CD4-positive, alpha-beta T cell (primary cell): ENCODE measurements at regions not wholly inside any gene's neighbourhood (a gene's known extent, or its start where the extent isn't known, plus 50 kb on each side); places are given as distances from the start of the nearest gene placed in this dataset.

Source experiments
- ATAC-seq: fragments of 200-7000 bp; cut with Tn5 transposase; one replicate; pipeline ENCODE4 v1.10.0; 2022; ENCODE audit warnings: mild to moderate bottlenecking; ENCODE audit not compliant: poor library complexity
- CTCF ChIA-PET: fragments of 350-600 bp; sonication (Branson Sonifier 250); formaldehyde crosslinking; loops from one replicate; lab custom pipeline; 2021; ENCODE audit warnings: antibody characterized with exemption, inconsistent platforms; lab: Charles Lee
- POLR2A ChIA-PET: fragments of 350-600 bp; sonication (Branson Sonifier 250); formaldehyde crosslinking; loops from one replicate; lab custom pipeline; 2021; ENCODE audit warnings: antibody characterized with exemption, inconsistent platforms; lab: Charles Lee
- DNase-seq, 14 experiments: peaks; one replicate each; pipeline ENCODE4 v3.0.0-alpha.2; 2013 to 2020; ENCODE audit warnings: mixed read lengths in 2 of 14
- H3K27ac ChIP-seq, 2 donors: one replicate each; pipeline versions ENCODE4 v1.5.1 to v1.7.0; 2013; ENCODE audit warnings: low read length in 2 of 2, low read depth in 1 of 2, mild to moderate bottlenecking in 1 of 2
- H3K27me3 ChIP-seq, 2 experiments: 1 replicate in 1 of 2; 2 replicates in 1 of 2; pipeline versions ENCODE4 v1.6.1 to v1.7.0; 2013; ENCODE audit warnings: low read length in 2 of 2, control low read depth in 1 of 2, mild to moderate bottlenecking in 1 of 2, moderate library complexity in 1 of 2; ENCODE audit not compliant: insufficient read depth in 2 of 2, control insufficient read depth in 1 of 2
- H3K36me3 ChIP-seq: one replicate; pipeline ENCODE4 v1.6.1; 2013; ENCODE audit warnings: low read length, control low read depth; ENCODE audit not compliant: insufficient read depth
- H3K4me1 ChIP-seq: one replicate; pipeline ENCODE4 v1.6.1; 2013; ENCODE audit warnings: low read length, control low read depth; ENCODE audit not compliant: insufficient read depth
- H3K4me3 ChIP-seq: one replicate; pipeline ENCODE4 v1.5.1; 2013; ENCODE audit warnings: mild to moderate bottlenecking, low read length, moderate library complexity
- H3K9me3 ChIP-seq, 2 experiments: 1 replicate in 1 of 2; 2 replicates in 1 of 2; pipeline versions ENCODE4 v1.6.1 to v1.7.0; 2013; ENCODE audit warnings: low read length in 2 of 2, mild to moderate bottlenecking in 2 of 2, control low read depth in 1 of 2, moderate library complexity in 1 of 2; ENCODE audit not compliant: control insufficient read depth in 1 of 2, insufficient read depth in 1 of 2
- H3K27ac Mint-ChIP-seq: one replicate; pipeline ENCODE4 v1.8.0; 2020; ENCODE audit warnings: mixed read lengths
- H3K27me3 Mint-ChIP-seq: one replicate; pipeline ENCODE4 v1.8.0; 2021; ENCODE audit warnings: mixed read lengths
- H3K36me3 Mint-ChIP-seq: one replicate; pipeline ENCODE4 v1.8.0; 2021; ENCODE audit warnings: low read depth, mixed read lengths
- H3K4me1 Mint-ChIP-seq: one replicate; pipeline ENCODE4 v1.8.0; 2021; ENCODE audit warnings: low read depth, mixed read lengths
- H3K4me3 Mint-ChIP-seq: one replicate; pipeline ENCODE4 v1.8.0; 2020; ENCODE audit warnings: mild to moderate bottlenecking, mixed read lengths
- H3K9me3 Mint-ChIP-seq: one replicate; pipeline ENCODE4 v1.8.0; 2020; ENCODE audit warnings: mixed read lengths
- intact Hi-C, 2 experiments: fragments of 100-400 bp; cut with DNase I in 1 of 2; cut with micrococcal nuclease in 1 of 2; formaldehyde crosslinking; loops; one replicate each; pipeline versions ENCODE4 v1.15.1 to v1.9.0; 2023 to 2025; cut with DNase I, micrococcal nuclease
- TF ChIP-seq, protein P1 (sequence below): fragments of 200-600 bp; IDR thresholded peaks from one replicate; pipeline ENCODE4 v1.8.0; 2022; ENCODE audit warnings: antibody characterized with exemption, mild to moderate bottlenecking

DNA sequence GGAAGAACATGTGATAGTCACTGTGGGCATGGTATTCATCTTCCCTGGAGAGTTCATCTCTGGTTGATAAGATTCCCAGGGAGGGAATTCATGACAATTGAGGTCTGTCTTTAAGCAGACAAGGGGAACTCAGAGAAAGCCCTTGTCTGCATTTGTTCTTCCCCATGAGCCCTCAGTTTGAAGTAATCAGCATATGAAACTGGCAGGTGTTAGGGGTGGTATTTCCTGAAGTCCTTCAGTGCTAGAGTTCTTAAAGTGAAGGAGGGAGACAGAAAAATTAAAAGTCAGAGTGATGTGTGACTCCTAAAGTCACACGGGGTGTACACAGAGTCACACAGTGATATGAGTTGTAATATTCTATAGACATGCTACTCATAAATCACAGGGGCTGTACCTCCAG lies 60.6 kb upstream of the SYK start:
- CTCF ChIA-PET: no interaction called here
- H3K27me3 Mint-ChIP-seq: no peaks in the 10 kb centered on the region
- Histone ChIP-seq H3K4me1 (no peaks in the 10 kb centered on the region), H3K27ac (no peak overlapping the region), H3K27me3 (no peaks in the 10 kb centered on the region), H3K9me3 (peaks cover 0 to 5% of the 10 kb centered on the region in 2 experiments), H3K36me3 (no peaks in the 10 kb centered on the region), H3K4me3 (no peak overlapping the region)
- H3K9me3 Mint-ChIP-seq: peaks cover 5% of the 10 kb centered on the region
- ATAC-seq (no peak), DNase-seq (no peak)
- H3K27ac Mint-ChIP-seq: no peak overlapping the region
- TF ChIP-seq, protein P1, sequence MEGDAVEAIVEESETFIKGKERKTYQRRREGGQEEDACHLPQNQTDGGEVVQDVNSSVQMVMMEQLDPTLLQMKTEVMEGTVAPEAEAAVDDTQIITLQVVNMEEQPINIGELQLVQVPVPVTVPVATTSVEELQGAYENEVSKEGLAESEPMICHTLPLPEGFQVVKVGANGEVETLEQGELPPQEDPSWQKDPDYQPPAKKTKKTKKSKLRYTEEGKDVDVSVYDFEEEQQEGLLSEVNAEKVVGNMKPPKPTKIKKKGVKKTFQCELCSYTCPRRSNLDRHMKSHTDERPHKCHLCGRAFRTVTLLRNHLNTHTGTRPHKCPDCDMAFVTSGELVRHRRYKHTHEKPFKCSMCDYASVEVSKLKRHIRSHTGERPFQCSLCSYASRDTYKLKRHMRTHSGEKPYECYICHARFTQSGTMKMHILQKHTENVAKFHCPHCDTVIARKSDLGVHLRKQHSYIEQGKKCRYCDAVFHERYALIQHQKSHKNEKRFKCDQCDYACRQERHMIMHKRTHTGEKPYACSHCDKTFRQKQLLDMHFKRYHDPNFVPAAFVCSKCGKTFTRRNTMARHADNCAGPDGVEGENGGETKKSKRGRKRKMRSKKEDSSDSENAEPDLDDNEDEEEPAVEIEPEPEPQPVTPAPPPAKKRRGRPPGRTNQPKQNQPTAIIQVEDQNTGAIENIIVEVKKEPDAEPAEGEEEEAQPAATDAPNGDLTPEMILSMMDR: no peak
- H3K4me1 Mint-ChIP-seq: no peaks in the 10 kb centered on the region
- H3K36me3 Mint-ChIP-seq: no peaks in the 10 kb centered on the region
- POLR2A ChIA-PET: no interaction called here
- intact Hi-C loops: no loop called here
- H3K4me3 Mint-ChIP-seq: no peak overlapping the region

DNA sequence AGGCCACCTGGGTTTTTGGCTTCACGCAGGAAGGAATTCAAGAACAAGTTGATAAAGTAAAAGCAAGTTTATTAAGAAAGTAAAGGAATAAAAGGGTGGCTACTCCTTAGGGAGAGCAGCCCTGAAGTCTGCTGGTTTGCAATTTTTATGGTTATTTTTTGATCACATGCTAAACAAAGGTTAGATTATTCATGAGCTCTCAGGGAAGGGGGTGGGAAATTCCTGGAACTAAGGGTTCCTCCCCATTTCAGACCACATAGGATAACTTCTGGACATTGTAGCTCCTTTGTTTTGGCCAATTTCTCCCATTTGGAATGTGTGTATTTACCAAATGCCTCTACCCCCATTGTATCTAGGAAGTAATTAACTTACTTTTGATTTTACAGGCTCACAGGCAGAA lies 63.9 kb upstream of the SYK start:
- Histone ChIP-seq H3K9me3 (peaks cover 0 to 5% of the 10 kb centered on the region in 2 experiments), H3K36me3 (no peaks in the 10 kb centered on the region), H3K4me1 (no peaks in the 10 kb centered on the region), H3K4me3 (no peak overlapping the region), H3K27ac (no peak overlapping the region), H3K27me3 (no peaks in the 10 kb centered on the region)
- ChIA-PET POLR2A (no interaction called here), CTCF (no interaction called here)
- ATAC-seq: no peak
- TF ChIP-seq, protein P1: no peak
- Mint-ChIP-seq H3K27me3 (no peaks in the 10 kb centered on the region), H3K9me3 (peaks cover 5% of the 10 kb centered on the region), H3K4me3 (no peak overlapping the region), H3K27ac (no peak overlapping the region), H3K36me3 (no peaks in the 10 kb centered on the region), H3K4me1 (no peaks in the 10 kb centered on the region)
- intact Hi-C loops: no loop called here
- DNase-seq: no peak

DNA sequence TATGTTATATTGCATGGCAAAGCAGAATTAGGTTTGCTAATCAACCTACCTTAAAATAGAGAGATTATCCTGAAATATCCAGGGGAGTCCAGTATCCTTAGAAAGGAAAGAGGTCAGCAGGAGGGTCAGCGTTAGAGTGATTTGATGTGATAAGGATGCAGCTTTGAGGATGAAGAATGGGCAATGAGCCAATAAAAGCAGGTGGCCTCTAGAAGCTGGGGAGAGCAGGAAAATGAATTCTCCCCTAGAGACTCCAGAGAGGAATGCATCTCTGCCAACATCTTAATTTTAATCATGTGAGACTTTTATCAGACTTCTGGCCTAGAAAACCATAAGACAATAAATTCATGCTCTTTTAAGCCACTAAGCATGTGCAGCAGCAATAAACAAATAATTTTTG lies 65.7 kb upstream of the SYK start:
- POLR2A ChIA-PET: no interaction called here

More for the DNA sequence above, 65.7 kb upstream of the SYK start:
- Histone ChIP-seq H3K4me3 (no peak overlapping the region), H3K9me3 (peaks cover 0 to 5% of the 10 kb centered on the region in 2 experiments), H3K36me3 (no peaks in the 10 kb centered on the region), H3K4me1 (no peaks in the 10 kb centered on the region), H3K27ac (no peak overlapping the region), H3K27me3 (peaks cover 0 to 13% of the 10 kb centered on the region in 2 experiments)
- H3K27ac Mint-ChIP-seq: no peak overlapping the region
- H3K4me1 Mint-ChIP-seq: no peaks in the 10 kb centered on the region
- TF ChIP-seq, protein P1: no peak
- intact Hi-C loops: no loop called here
- ATAC-seq (no peak), DNase-seq (no peak)
- H3K27me3 Mint-ChIP-seq: no peaks in the 10 kb centered on the region
- peaks cover 5% of the 10 kb centered on the region for H3K9me3 Mint-ChIP-seq
- no peaks in the 10 kb centered on the region for H3K36me3 Mint-ChIP-seq
- CTCF ChIA-PET: no interaction called here
- H3K4me3 Mint-ChIP-seq: no peak overlapping the region
